HG02571 (cell line): ENCODE measurements at regions not wholly inside any gene's neighbourhood (a gene's known extent, or its start where the extent isn't known, plus 50 kb on each side); places are given as distances from the start of the nearest gene placed in this dataset.
"Not testable (repeated sequence)": the region's sequence is repeated elsewhere in the genome, so short reads cannot be mapped to it uniquely, and the experiment has no call there.

Experiments used
- ATAC-seq: cut with Tn5 transposase; IDR thresholded peaks from one replicate; pipeline ENCODE4 v1.9.1; 2021; ENCODE audit warnings: mild to moderate bottlenecking, moderate library complexity; ENCODE audit not compliant: unreplicated experiment

DNA sequence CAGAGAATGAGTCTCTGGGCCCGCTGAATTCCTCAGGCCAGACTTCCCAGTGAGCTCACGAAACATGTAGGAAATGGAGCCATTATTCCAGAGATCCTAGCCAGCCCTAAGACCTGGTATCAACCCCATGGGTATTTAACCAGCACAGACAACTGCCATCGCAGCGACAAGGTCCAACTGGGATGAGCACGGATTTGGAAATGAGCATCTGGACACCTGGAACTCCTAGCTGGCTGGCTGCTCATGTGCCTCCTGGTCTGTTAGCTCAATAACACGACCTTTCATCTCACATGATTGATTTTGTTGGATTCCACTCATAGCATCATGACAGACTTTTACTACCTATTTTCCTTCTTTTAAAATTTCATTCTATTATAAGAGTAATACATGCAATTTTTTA is 51.0 kb downstream of the POU3F3 start:
- ATAC-seq = no peak

DNA sequence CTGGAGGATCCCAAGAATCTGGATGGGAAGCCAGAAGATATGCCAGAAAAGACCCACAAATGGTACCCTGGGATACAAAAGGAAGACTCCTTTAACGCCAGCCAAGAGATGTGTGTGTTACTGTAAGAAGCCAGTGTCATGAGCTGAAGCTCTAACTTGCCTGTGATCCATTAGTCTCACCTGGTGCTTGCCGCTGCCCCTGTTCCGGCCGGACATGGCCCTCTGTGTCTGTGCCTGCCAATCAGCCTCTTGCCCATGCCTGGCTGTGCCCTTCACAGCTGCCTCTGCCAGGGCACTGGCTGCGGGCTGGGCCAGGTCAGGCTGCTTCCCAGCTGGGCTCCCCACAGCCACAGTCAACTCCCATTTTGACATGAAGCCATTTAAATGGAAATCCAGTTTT is 55.4 kb downstream of the POU3F3 start:
- no peak for ATAC-seq

DNA sequence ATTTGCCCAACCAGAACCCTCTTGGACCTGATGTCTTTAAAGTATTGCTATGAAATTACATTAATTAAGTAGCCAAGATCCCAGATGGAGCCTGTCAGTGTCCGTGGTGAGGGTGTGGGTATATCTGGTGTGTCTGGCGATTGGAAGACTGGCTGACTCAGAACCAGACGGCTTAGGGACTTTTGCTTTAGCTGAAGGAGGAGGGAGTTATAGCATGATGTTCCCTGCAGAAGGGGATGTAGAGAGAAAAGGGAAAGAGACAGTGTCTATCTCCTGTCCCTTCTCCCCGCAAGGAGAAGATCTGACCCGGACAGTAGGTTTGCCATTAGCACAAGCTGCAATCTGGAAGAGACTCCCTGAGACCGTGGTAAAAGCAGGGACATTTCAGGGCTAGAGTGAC is 60.6 kb downstream of the POU3F3 start:
- no peak for ATAC-seq

DNA sequence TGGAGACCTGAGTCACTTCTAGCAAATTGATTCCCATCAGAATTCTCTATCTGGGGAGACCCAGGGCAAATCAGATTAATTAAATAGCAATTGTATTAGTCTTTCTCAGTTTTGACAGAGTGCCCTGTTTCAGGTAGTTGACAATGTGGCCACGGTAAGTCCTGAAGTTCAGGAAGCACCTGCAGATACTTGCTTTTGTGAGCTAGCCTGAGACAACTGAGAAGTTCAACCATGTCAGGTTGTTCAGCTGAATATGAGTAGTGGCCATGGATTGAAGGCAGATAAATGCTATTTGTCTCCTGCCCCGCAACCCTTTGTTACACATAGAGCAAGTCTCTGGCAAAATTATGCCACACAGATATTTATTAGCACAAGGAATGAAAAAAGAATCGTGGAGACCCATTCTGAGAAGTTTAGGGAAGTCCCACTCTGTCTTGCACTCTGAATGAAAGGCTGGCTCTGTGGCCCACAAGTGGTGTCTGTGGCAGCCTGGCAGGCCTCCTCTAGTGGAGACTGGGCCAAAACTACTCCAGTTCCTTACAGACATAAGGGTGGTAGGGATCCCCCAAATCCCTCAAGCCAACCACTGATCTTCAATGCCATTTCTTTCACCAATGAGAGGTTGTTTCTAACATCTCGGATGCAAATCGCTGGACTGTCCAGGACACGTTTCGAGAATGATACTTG is 61.3 kb downstream of the POU3F3 start:
- no peak for ATAC-seq

DNA sequence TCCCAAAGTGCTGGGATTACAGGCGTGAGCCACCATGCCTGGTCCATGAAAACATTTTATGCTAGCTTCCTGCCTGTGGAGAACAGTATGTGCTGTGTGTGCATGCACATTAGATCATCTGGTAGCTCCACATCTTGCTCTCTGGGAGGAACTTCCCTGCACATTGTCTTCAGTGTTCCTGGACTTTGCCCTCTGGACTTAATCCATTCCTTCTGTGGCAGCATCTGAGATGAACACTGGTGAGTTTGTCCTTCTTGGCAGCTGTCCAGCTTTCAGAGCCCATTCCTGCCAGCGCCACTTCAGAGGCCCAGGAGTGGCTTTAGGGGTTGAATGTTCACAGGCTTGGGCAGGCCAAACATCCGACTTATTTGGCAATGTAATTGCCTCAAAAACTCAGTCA is 65.2 kb downstream of the POU3F3 start:
- ATAC-seq = no peak

DNA sequence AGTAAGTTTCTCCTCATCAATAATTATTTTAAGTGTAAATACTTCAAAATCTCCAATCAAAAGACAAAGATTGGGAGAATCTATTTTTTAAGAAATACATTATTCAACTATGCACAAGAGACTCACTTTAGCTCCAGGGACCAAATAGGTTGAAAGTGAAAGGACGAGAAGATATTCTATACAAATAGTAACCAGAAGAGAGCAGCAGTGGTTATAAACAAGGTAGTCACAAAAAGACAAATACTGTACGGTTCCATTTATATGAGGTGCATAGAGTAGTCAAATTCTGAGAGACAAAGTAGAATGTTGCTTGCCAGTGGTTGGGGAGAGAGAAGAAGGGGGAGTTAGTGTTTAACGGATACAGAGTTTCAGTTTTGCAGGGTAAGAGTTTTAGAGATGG is 69.8 kb downstream of the POU3F3 start:
- no peak for ATAC-seq

DNA sequence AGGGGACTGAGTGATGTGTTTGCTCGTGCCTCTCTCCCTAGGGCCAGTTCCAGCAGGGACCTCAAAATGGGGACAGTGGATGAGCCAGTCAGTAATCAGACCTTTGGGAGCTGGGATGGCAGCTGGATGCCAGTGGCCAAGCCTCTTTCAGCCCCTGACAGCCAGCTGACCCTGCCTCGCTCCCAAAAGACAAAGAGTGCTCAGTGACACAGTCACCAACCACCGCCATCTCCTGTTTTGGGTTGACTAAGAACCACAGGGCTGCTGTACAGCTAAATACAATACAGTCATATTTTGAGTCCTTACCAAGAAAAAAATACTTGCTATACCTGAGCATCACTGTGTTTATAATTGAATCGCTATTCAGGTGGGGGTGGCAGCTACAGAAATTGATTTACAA is 75.7 kb downstream of the POU3F3 start:
- ATAC-seq = no peak

DNA sequence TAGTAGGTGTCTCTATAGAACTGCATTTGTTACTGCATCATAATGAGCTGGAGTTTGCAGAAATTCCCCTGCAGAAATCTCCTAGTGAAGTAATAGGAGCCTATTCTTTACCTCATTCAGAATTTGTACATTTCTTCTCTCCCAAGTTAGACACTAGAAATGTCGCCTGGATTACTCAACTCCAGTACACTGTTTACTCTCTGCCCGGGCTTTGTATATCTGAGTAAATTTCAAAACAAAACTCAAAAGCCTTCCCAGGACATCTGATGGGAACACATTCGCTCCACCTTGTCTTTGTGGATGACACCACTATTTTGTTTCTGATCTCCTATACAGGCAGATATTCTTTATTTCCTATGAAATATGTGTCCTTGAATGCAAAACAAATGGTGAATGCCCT is 76.8 kb downstream of the POU3F3 start:
- no peak for ATAC-seq

DNA sequence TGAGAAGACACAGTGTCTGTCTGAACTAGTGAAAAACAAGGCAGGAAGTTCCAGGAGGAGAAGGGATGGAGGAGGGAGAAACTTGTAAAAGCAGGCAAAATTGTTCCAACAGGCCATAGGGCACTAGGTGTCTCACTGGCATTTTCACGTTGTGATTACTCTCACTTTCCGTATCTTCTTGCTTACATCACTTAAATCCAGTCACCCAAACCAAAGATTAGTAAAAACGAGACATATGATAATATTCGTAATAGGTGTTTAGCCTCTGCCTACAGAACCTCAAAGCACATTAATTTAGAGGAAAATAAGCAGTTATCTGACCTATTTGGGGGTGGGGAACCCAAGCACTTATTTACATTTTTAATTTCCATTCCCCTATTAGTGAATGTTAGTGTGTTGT is 78.3 kb downstream of the POU3F3 start:
- no peak for ATAC-seq

DNA sequence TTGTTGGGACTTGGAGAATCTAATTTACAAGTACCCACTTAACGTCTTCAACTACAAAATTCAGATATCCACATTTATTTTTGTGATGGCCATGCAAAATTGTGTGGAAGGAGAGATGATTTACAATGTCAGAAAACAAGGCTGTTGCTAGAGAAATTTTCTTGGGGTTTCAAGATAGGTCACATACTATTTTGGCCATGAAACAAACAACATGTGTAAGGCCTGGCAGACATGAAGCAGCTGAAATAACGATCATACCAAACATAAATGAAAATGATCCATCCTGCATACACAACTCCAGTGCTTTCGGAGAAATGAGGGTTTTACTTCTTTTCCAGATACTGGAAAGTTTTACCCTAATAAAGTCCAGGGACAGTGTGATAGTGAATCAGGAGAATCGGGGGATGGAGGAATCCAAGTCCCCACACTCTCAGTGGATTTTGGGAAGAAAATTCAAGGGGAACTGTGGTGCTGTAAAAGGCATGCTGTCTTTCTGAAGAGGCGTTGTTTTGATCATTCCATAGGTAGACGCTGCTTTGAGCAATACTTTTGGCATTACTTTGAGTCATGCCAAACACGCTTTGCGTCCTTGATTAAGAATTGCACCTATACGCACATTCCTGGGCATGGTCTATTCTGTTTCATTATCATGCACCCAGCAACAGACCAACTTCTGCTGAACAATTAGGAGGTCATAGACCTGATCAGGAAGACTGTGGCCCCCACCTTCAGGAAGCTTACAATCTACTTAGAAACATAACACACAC is 79.4 kb downstream of the POU3F3 start:
- ATAC-seq = no peak

DNA sequence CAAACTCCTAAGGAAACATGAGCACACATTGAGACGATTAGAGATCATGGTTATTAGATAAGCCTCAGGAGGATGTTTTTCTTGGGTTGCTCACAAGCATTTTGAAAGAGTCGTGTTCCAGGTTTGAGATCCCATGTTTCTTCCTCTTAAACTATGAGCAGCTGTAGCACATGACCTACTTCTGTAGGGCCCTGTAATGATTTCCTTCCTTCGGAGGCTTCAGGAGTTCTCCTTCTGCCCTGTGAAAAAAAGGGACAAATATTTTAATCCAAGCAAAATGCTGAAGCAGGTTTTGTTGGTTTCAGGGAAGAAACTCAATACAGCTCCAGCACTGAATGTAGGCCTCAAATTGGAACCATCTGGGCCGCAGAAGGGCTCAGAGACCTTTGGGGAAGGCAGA is 82.6 kb downstream of the POU3F3 start:
- ATAC-seq = no peak

DNA sequence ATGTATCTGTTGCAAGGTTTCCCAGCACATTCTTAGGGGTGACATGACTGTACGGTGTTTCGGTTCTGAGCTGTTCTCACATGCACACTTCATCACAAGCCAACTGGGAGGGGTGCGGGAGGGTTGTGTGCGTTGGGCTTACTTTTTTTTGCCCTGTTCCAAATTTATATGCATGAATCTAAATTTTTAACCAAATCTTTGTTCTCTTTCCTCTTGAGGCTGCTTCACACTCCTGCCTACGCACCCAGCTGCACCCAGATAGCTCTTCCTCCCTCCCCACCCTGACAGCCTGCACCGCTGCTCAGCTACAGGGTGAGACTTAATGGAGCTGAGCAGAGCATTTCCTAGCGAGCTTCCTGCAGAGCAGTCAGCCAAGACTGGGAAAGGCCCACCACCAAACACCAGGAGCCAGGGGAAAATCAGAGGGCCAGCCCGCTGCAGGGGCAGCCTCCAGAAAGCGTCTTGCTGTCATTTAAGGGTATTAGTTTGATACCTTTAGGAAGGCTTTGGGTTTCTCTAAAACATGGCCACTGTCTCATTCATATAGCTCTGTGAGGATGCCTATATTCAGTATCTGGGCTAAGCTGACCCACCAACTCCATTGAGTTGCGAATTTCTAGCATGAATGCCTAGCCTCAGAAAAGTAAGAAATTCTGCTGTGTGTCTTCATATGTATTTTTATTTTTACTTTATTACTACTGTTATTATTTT is 84.5 kb downstream of the POU3F3 start:
- ATAC-seq = peak; percentile 88

DNA sequence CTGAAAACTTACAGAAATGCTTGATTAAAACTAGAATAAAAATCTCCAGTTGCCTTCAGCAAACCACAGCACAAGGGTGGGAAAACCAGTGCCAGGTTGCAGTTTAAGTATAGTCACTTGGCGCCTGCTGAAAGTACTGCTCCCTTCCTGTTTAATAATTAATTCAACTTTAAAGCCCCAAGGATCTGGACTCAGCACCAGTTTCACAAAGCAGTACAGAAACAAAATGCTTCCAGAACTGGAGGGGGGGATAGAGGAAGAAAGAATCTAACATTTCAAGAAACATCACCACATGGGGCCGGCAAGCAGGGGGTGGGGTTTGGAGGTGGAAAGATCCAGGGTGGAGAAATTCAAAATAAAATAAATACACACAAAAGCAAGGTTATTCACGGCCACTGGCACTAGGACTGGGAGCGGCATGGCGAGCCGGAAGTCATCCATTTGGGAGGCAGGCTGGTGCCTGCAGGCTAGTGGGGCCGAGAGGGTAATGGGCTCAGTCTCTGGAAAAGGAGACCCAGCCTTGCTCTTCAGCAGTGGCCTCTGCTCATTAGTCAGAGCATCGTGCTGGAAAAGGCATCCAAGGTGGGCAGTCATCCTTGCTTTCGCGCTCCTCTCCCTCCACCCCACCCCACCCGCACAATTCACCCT is 85.8 kb downstream of the POU3F3 start:
- no peak for ATAC-seq

DNA sequence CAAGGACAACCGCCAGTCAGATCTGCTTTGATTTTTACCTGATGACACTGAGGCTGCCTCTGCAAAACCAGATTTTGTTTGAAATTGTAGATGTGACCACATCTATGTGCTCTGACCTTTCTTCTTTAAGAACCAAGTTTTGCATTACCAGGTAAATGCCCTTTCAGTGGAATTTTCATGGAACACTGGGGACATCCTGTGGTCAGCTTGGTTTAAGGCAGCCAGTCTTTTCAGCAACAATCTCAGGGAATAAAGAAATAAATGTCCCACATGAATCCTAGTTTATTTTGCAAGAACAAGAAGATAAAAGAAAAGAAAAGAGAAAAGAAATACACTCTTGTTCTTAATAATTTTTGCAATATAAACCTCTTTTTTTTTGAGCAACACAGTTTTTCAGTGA is 90.6 kb downstream of the POU3F3 start:
- ATAC-seq = no peak

DNA sequence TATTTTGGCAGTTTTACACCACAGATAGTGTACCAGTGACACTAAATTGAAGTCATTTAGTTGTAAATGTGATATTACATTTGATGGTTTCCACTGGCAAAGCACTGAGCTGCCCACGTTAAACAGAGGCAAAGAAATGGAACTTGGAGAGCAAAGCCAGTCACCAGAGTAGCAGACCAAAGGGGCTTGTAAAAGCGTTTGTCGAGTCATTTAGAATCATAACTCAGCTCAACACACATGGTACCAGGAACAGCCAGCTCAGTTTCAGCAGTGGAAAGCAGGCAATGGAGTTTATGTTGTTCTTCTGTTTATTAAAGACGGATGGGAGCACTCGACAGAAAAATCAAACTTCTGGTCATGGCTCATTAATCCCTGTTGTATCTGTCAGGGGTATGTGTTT is 91.2 kb downstream of the POU3F3 start:
- ATAC-seq = no peak

DNA sequence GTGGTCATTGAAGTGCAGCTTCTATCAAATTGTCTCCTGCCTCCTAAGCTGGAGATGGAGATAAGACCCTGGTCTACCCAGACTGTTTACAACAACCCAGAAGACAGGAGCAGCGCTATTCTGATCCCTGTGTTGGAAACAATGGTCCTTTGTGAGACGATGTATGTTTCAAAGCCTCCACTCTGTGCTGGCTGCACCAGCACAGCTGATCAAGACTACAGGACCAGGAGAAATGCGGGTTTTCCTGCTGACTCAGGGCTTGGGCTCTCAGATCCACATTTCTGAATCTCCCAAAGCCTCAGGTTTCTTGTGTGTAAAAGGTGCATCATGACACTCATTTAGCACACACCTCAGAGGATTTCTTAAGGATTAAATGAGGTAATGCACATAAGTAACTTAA is 92.0 kb downstream of the POU3F3 start:
- ATAC-seq = no peak

DNA sequence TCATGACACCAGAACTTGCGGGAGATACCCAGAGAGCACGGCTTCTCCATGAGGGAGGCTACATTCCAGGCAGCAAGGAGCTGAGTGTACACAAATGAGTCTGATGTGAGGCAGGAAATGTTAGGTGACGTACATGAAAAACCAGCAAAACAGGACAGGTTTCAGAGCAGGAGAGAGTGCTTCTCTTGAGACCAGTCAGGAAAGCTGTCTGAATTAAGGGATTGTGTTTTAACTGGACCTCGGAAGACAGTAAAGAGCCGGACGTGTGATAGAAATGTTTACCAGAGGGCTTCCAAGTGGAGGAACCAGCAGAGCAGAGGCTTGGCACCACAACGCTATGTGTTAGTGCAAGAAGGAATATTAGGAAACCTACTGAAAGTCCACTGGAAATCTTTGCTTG is 90.4 kb upstream of the MRPS9 start:
- ATAC-seq = not testable (repeated sequence)

DNA sequence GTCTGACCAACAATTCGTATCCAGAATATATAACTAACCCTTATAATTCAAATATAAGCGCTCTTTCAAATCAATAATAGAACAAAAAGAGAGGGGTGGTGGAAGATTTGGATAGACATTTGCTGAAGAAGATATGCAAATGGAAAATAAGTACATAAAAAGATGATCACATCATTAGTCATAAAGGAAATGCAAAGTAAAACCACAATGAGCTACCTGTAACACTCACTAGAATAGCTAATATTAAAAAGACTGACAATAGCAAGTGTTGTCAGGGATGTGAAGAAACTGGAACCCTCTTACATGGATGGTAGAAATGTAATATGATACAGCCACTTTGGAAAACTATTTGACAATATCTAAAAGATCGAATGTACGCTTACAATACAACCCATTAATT is 84.9 kb upstream of the MRPS9 start:
- ATAC-seq = no peak

DNA sequence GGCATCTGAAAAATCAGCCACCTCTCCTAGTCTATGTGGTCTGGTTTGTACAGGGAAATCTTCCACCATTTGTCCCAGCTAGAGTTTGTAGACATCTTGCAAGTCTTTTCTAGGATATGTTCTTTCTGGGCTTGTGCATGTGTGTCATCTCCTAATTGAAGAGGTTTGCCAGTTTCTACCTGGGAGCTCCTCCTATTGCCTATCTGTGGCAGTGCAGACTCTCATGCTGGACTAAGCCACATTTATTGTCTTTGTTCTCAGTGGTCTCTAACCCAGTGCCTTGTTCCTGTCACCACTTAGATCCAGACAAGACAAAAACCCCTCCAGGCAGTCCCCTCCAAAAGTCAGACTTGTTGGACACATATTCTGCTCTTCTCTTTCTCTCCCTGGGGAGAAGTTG is 72.0 kb upstream of the MRPS9 start:
- no peak for ATAC-seq

DNA sequence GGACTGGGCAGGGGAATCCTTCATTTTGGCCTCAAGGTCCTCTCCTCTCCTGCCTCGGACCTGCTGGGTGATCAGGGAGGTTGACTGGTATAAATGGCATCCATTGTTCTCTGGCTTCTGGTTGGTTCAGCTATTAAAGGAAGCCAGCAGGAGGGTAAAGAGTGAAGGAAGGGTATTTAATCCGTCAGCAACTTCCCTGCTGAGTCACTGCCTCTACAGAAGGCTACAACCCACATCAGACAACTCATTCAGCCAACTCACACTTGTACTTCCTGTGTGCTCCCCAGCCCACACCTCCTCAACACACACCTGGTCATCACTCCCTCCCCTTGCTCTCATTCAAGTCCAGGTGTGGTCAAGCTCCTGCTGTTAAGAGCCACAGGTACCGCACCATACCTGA is 68.3 kb upstream of the MRPS9 start:
- no peak for ATAC-seq

DNA sequence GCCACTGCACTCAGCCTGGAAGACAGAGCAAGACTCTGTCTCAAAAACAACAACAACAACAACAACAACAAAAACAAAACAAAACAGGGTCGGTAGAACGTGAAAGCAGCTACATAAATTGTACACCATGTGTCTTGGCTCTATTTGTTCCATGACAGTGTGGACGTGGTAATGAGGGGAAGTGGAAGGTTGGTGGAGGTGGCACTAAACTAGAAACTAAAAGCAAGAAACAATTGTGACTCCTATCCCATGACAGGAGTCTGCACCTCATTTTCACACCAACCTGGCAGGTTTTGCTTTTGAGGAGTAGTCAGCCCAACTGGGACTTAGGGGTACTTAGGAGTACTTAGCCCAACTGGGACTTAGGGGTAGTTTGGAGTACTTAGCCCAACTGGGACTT is 62.5 kb upstream of the MRPS9 start:
- ATAC-seq = no peak

DNA sequence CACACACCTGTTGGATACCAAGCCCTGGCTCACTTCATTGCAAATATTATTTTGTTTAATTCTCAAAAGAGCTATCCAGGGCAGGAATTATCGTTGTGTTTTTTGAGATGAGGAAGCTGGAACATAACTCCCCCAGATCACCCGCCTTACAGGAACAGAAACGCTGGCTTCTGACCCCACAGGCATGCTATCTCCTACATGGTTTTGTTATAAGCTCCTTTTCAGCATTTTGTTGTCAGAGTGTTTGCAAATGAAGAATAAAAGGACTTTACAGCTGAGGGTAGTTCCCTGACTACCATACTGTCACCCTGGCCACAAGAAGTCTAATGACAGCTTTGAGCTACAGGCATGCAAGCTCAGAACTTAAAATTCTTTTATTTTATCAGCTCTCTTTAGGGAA is 62.0 kb upstream of the MRPS9 start:
- ATAC-seq = no peak
